ENCODE measurements at regions not wholly inside any gene's neighbourhood (a gene's known extent, or its start where the extent isn't known, plus 50 kb on each side); places are given as distances from the start of the nearest gene placed in this dataset.

GRCh38 chr5:29924107-29924506 lies 1269.4 kb upstream of the CDH6 start:
- TF ChIP-seq POLR2AphosphoS5 (IDR thresholded peaks at IDR 0.05; ENCODE audit: low read depth): no peak
- TF ChIP-seq REST (IDR thresholded peaks at IDR 0.05; ENCODE audit: insufficient replicate concordance, low read depth): no peak
- no peak for TF ChIP-seq CTCF (IDR thresholded peaks at IDR 0.05; ENCODE audit: insufficient read depth, low read length)
- TF ChIP-seq GABPA (IDR thresholded peaks at IDR 0.05; ENCODE audit: low read depth): no peak
- no peak for TF ChIP-seq SPI1 (IDR thresholded peaks at IDR 0.05; ENCODE audit: borderline replicate concordance, low read depth)

Measured in HL-60 (cell line).